ACC112 (cell line): ENCODE measurements at regions not wholly inside any gene's neighbourhood (a gene's known extent, or its start where the extent isn't known, plus 50 kb on each side); places are given as distances from the start of the nearest gene placed in this dataset.

ENCODE experiments used
- H2AFZ ChIP-seq: fragments of 200-600 bp; sonication (generic); one replicate; pipeline ENCODE4 v1.6.0; 2017; ENCODE audit warnings: antibody characterized with exemption, low read length; ENCODE audit not compliant: unreplicated experiment
- H3K27ac ChIP-seq: fragments of 200-600 bp; sonication (generic); 2 replicates; pipeline ENCODE4 v1.5.1; 2014; ENCODE audit warnings: low read depth, mild to moderate bottlenecking, antibody characterized with exemption, low read length, moderate library complexity
- H3K27me3 ChIP-seq: fragments of 200-600 bp; sonication (generic); 2 replicates; pipeline ENCODE4 v1.6.1; 2014; ENCODE audit warnings: mild to moderate bottlenecking, antibody characterized with exemption, low read length, moderate library complexity, mixed read lengths; ENCODE audit not compliant: insufficient read depth
- H3K36me3 ChIP-seq: fragments of 200-600 bp; sonication (generic); 2 replicates; pipeline ENCODE4 v1.6.1; 2016; ENCODE audit warnings: mild to moderate bottlenecking, antibody characterized with exemption, low read length, moderate library complexity, mixed read lengths; ENCODE audit not compliant: insufficient read depth
- H3K4me1 ChIP-seq: fragments of 200-600 bp; sonication (generic); one replicate; pipeline ENCODE4 v1.6.1; 2016; ENCODE audit warnings: low read length, mixed read lengths; ENCODE audit not compliant: insufficient read depth, unreplicated experiment, control insufficient read depth
- H3K4me3 ChIP-seq: fragments of 200-600 bp; sonication (generic); 2 replicates; pipeline ENCODE4 v1.5.1; 2014; ENCODE audit warnings: mild to moderate bottlenecking, low read depth, low read length
- H3K79me2 ChIP-seq: fragments of 200-600 bp; sonication (generic); one replicate; pipeline ENCODE4 v1.6.0; 2016; ENCODE audit warnings: low read length; ENCODE audit not compliant: control insufficient read depth, unreplicated experiment, insufficient read depth

GRCh38 chrX:40148385-40149285 lies 50.9 kb upstream of the BCOR start:
- no peaks in the 10 kb centered on the region for H3K27me3 ChIP-seq
- no peaks in the 10 kb centered on the region for H3K4me1 ChIP-seq
- no peaks in the 10 kb centered on the region for H3K79me2 ChIP-seq
- H2AFZ ChIP-seq, result no peak overlapping the region
- H3K36me3 ChIP-seq, result no peaks in the 10 kb centered on the region
- H3K27ac ChIP-seq, result no peak overlapping the region
- H3K4me3 ChIP-seq, result no peak overlapping the region

- Histone ChIP-seq H2AFZ (no peak overlapping the region), H3K4me3 (no peak overlapping the region), H3K36me3 (no peaks in the 10 kb centered on the region), H3K4me1 (no peaks in the 10 kb centered on the region), H3K27ac (no peak overlapping the region), H3K79me2 (no peaks in the 10 kb centered on the region), H3K27me3 (no peaks in the 10 kb centered on the region)
These were observed 50.2 kb upstream of the BCOR start for GRCh38 chrX:40147971-40148370.
